K562 (cell line): ENCODE measurements at regions not wholly inside any gene's neighbourhood (a gene's known extent, or its start where the extent isn't known, plus 50 kb on each side); places are given as distances from the start of the nearest gene placed in this dataset.

Experiments
- CBX5 ChIP-seq: IDR thresholded peaks from 2 replicates; pipeline ENCODE4 v1.6.1; 2014; ENCODE audit warnings: low read depth, borderline replicate concordance
- EGR1 ChIP-seq: fragments of 450-650 bp; conservative IDR thresholded peaks from 2 replicates; pipeline ENCODE4 v1.6.1; 2017; ENCODE audit warnings: mild to moderate bottlenecking
- ETS2 ChIP-seq: IDR thresholded peaks from 2 replicates; pipeline ENCODE4 v1.6.1; 2016; ENCODE audit warnings: borderline replicate concordance, missing genetic modification characterization, mild to moderate bottlenecking, moderate library complexity, missing compliant biosample characterization; ENCODE audit not compliant: poor library complexity, severe bottlenecking
- HNRNPL ChIP-seq: fragments of 200-400 bp; formaldehyde crosslinking; IDR thresholded peaks from 2 replicates; pipeline ENCODE4 v1.6.1; 2017; ENCODE audit warnings: low read depth, mild to moderate bottlenecking, low read length
- KDM1A ChIP-seq, 2 experiments: fragments of 450-650 bp; IDR thresholded peaks; 2 replicates each; pipeline ENCODE4 v1.6.1; 2016; ENCODE audit warnings: mild to moderate bottlenecking in 2 of 2
- LARP7 ChIP-seq: fragments of 450-650 bp; IDR thresholded peaks from 2 replicates; pipeline ENCODE4 v1.6.1; 2016
- RAD21 ChIP-seq, 2 experiments: fragments of 250-450 bp in 1 of 2; fragments of 450-650 bp in 1 of 2; sonication (Bioruptor Pico) in 1 of 2; formaldehyde crosslinking in 1 of 2; IDR thresholded peaks in 1 of 2; conservative IDR thresholded peaks in 1 of 2; 2 replicates each; pipeline versions ENCODE4 v1.4.0 to v1.8.0; 2020 to 2022; ENCODE audit warnings: mild to moderate bottlenecking in 2 of 2, moderate library complexity in 1 of 2
- SIN3A ChIP-seq, 2 experiments: fragments of 150-350 bp in 1 of 2; IDR thresholded peaks; 2 replicates each; pipeline ENCODE4 v1.6.1; 2011 to 2016; ENCODE audit warnings: borderline replicate concordance in 2 of 2, low read depth in 2 of 2, low read length in 2 of 2, mild to moderate bottlenecking in 2 of 2, moderate library complexity in 2 of 2; ENCODE audit not compliant: control insufficient read depth in 1 of 2
- SRSF7 ChIP-seq: fragments of 200-400 bp; formaldehyde crosslinking; optimal IDR thresholded peaks from 2 replicates; pipeline ENCODE3; 2017; ENCODE audit warnings: mild to moderate bottlenecking, low read depth, low read length
- TBP ChIP-seq: optimal IDR thresholded peaks from 2 replicates; pipeline ENCODE3; 2011; ENCODE audit warnings: low read depth, low read length, improper control_type of control experiment
- ZNF263 ChIP-seq: sonication (generic); formaldehyde crosslinking; IDR thresholded peaks from 2 replicates; pipeline ENCODE4 v1.8.0; 2022; ENCODE audit warnings: mild to moderate bottlenecking, missing genetic modification reagents, borderline replicate concordance
- TF ChIP-seq, protein P1 (sequence below), 3 experiments: IDR thresholded peaks in 2 of 3; conservative IDR thresholded peaks in 1 of 3; 2 replicates each; pipeline ENCODE4 v1.5.1; 2011 to 2012; ENCODE audit warnings: low read length in 3 of 3, mild to moderate bottlenecking in 3 of 3, control low read depth in 2 of 3, improper control_type of control experiment in 1 of 3, inconsistent platforms in 1 of 3, low read depth in 1 of 3, mixed read lengths in 1 of 3, moderate library complexity in 1 of 3; ENCODE audit not compliant: insufficient read depth in 2 of 3

GRCh38 chr2:53583583-53583982, 184.0 kb upstream of the CHAC2 start:
- TF ChIP-seq ZNF263 (CRISPR knock-in tag): no peak
- TF ChIP-seq RAD21 (CRISPR knock-in tag; conservative IDR thresholded peaks at IDR 0.05 in 1 of 2, IDR thresholded peaks at IDR 0.05 in 1 of 2): no peak
- no peak for TF ChIP-seq LARP7
- TF ChIP-seq EGR1: no peak
- TF ChIP-seq, protein P1, sequence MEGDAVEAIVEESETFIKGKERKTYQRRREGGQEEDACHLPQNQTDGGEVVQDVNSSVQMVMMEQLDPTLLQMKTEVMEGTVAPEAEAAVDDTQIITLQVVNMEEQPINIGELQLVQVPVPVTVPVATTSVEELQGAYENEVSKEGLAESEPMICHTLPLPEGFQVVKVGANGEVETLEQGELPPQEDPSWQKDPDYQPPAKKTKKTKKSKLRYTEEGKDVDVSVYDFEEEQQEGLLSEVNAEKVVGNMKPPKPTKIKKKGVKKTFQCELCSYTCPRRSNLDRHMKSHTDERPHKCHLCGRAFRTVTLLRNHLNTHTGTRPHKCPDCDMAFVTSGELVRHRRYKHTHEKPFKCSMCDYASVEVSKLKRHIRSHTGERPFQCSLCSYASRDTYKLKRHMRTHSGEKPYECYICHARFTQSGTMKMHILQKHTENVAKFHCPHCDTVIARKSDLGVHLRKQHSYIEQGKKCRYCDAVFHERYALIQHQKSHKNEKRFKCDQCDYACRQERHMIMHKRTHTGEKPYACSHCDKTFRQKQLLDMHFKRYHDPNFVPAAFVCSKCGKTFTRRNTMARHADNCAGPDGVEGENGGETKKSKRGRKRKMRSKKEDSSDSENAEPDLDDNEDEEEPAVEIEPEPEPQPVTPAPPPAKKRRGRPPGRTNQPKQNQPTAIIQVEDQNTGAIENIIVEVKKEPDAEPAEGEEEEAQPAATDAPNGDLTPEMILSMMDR (IDR thresholded peaks at IDR 0.05 in 2 of 3, conservative IDR thresholded peaks at IDR 0.05 in 1 of 3; ENCODE audit: insufficient read depth in 2 of 3, low read depth in 1 of 3, low read length in 3 of 3): no peak
- TF ChIP-seq SIN3A (IDR thresholded peaks at IDR 0.05; ENCODE audit: borderline replicate concordance in 2 of 2, control insufficient read depth in 1 of 2, low read depth in 2 of 2, low read length in 2 of 2): no peak
- TF ChIP-seq ETS2: no peak
- TF ChIP-seq KDM1A (IDR thresholded peaks at IDR 0.05): no peak
- TF ChIP-seq SRSF7: no peak
- TF ChIP-seq TBP: no peak
- TF ChIP-seq HNRNPL: no peak
- no peak for TF ChIP-seq CBX5
